ENCODE measurements at regions not wholly inside any gene's neighbourhood (a gene's known extent, or its start where the extent isn't known, plus 50 kb on each side); places are given as distances from the start of the nearest gene placed in this dataset.

DNA sequence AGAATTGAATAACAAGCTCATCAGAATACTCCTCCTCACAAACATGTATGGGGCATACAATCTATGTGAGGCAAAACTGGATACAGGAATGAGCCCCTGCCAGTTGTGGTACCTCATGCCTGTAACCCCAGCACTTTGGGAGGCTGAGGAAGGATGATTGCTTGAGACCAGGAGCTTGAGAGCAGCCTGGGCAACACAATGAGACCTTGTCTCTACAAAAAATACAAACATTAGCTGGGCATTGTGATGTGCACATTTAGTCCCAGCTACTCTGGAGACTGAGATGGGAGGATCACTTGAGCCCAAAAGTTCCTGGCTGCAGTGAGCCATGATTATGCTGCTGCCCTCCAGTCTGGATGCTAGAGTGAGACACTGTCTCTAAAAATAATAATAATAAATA is 611.0 kb downstream of the NLGN4X start:
- Histone ChIP-seq H3K27me3 (replicated peaks in 1 of 2; ENCODE audit: control insufficient read depth in 2 of 2, insufficient read depth in 2 of 2, low read length in 1 of 2) (no peaks in the 10 kb centered on the region), H3K27ac (ENCODE audit: control insufficient read depth, insufficient read depth) (no peak overlapping the region), H3K4me3 (no peak overlapping the region), H3K9me3 (replicated peaks; ENCODE audit: control insufficient read depth, insufficient read depth, low read length) (no peaks in the 10 kb centered on the region), H3K79me2 (ENCODE audit: control insufficient read depth, insufficient read depth, low read length) (no peaks in the 10 kb centered on the region), H3K4me1 (ENCODE audit: control insufficient read depth, insufficient read depth, low read length) (no peaks in the 10 kb centered on the region), H3K36me3 (ENCODE audit: control insufficient read depth in 2 of 2, insufficient read depth in 2 of 2, low read length in 1 of 2) (no peaks in the 10 kb centered on the region), H3K4me2 (ENCODE audit: control insufficient read depth, insufficient read depth) (no peak overlapping the region), H2AFZ (ENCODE audit: control insufficient read depth, low read depth, low read length) (no peak overlapping the region), H4K20me1 (ENCODE audit: control insufficient read depth, insufficient read depth) (no peaks in the 10 kb centered on the region), H3K9ac (ENCODE audit: control insufficient read depth, insufficient read depth, low read length) (no peak overlapping the region)
- no TSS peak for BruUV-seq (replicated peaks)
- POLR2A ChIA-PET, result no interaction called here
- RAD21 ChIA-PET (ENCODE audit: unreplicated experiment), result no interaction called here
- ATAC-seq (no peak), DNase-seq (ENCODE audit: low read depth, low spot score) (no peak), FAIRE-seq (no peak)
- intact Hi-C loops (cut with micrococcal nuclease; ENCODE audit: unreplicated experiment), result no loop called here
- in situ Hi-C loops (cut with MboI), result no loop called here
- SMC1A ChIA-PET (ENCODE audit: uncharacterized antibody, unreplicated experiment), result interaction anchor here (1.3 kb wide), 1 partner anchor 29 kb away, joined by 3 read pairs; no protein-coding TSS in a partner anchor
- CTCF ChIA-PET, result no interaction called here
- TF ChIP-seq NR2C2 (IDR thresholded peaks at IDR 0.05; ENCODE audit: borderline replicate concordance, control insufficient read depth, insufficient read length, low read depth) (no peak), EGR1 (IDR thresholded peaks at IDR 0.05; ENCODE audit: borderline replicate concordance in 1 of 2, low read depth in 2 of 2, low read length in 2 of 2) (no peak), ZZZ3 (IDR thresholded peaks at IDR 0.05; ENCODE audit: control insufficient read depth, insufficient read length, low read depth) (no peak), LARP7 (IDR thresholded peaks at IDR 0.05) (no peak), IKZF1 (conservative IDR thresholded peaks at IDR 0.05) (no peak), ZNF592 (IDR thresholded peaks at IDR 0.05) (no peak), BCL11A (IDR thresholded peaks at IDR 0.05; ENCODE audit: low read depth, low read length) (no peak), JUNB (IDR thresholded peaks at IDR 0.05) (no peak), USF1 (IDR thresholded peaks at IDR 0.05; ENCODE audit: borderline replicate concordance, extremely low read length, insufficient read depth, low read depth, low read length) (no peak), POLR2A (IDR thresholded peaks at IDR 0.05; ENCODE audit: low read depth, low read length) (no peak), STAT3 (IDR thresholded peaks at IDR 0.05; ENCODE audit: low read depth, low read length) (no peak), RELA (IDR thresholded peaks at IDR 0.05; ENCODE audit: borderline replicate concordance, partially characterized antibody) (no peak), IRF4 (IDR thresholded peaks at IDR 0.05; ENCODE audit: low read depth, low read length) (no peak)
- TF ChIP-seq, protein P1, sequence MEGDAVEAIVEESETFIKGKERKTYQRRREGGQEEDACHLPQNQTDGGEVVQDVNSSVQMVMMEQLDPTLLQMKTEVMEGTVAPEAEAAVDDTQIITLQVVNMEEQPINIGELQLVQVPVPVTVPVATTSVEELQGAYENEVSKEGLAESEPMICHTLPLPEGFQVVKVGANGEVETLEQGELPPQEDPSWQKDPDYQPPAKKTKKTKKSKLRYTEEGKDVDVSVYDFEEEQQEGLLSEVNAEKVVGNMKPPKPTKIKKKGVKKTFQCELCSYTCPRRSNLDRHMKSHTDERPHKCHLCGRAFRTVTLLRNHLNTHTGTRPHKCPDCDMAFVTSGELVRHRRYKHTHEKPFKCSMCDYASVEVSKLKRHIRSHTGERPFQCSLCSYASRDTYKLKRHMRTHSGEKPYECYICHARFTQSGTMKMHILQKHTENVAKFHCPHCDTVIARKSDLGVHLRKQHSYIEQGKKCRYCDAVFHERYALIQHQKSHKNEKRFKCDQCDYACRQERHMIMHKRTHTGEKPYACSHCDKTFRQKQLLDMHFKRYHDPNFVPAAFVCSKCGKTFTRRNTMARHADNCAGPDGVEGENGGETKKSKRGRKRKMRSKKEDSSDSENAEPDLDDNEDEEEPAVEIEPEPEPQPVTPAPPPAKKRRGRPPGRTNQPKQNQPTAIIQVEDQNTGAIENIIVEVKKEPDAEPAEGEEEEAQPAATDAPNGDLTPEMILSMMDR (IDR thresholded peaks at IDR 0.05 in 2 of 3, conservative IDR thresholded peaks at IDR 0.05 in 1 of 3; ENCODE audit: control insufficient read depth in 2 of 3, extremely low read depth in 1 of 3, insufficient read depth in 1 of 3, low read depth in 3 of 3, low read length in 3 of 3), result no peak

Data from GM12878 (cell line).